Activated CD4-positive, alpha-beta memory T cell treated with anti-CD3 and anti-CD28 coated beads for 36 hours (primary cell): ENCODE measurements at regions not wholly inside any gene's neighbourhood (a gene's known extent, or its start where the extent isn't known, plus 50 kb on each side); places are given as distances from the start of the nearest gene placed in this dataset.

Source experiments
- CTCF ChIA-PET: fragments of 350-600 bp; sonication (Branson Sonifier 250); formaldehyde crosslinking; loops from one replicate; lab custom pipeline; 2021; ENCODE audit warnings: antibody characterized with exemption, inconsistent platforms; lab: Charles Lee
- POLR2A ChIA-PET: fragments of 350-600 bp; sonication (Branson Sonifier 250); formaldehyde crosslinking; loops from one replicate; lab custom pipeline; 2021; ENCODE audit warnings: antibody characterized with exemption; lab: Charles Lee
- DNase-seq: peaks from one replicate; pipeline ENCODE4 v3.0.0-alpha.2; 2020
- H3K27ac Mint-ChIP-seq: one replicate; pipeline ENCODE4 v1.8.0; 2021; ENCODE audit warnings: mixed read lengths
- H3K27me3 Mint-ChIP-seq: one replicate; pipeline ENCODE4 v1.8.0; 2021; ENCODE audit warnings: mixed read lengths
- H3K36me3 Mint-ChIP-seq: one replicate; pipeline ENCODE4 v1.8.0; 2021; ENCODE audit warnings: mixed read lengths
- H3K4me1 Mint-ChIP-seq: one replicate; pipeline ENCODE4 v1.8.0; 2021; ENCODE audit warnings: low read depth, mixed read lengths
- H3K4me3 Mint-ChIP-seq: one replicate; pipeline ENCODE4 v1.8.0; 2021; ENCODE audit warnings: mild to moderate bottlenecking, mixed read lengths
- H3K9me3 Mint-ChIP-seq: one replicate; pipeline ENCODE4 v1.8.0; 2021; ENCODE audit warnings: mixed read lengths
- intact Hi-C: fragments of 100-400 bp; cut with micrococcal nuclease; formaldehyde crosslinking; loops from one replicate; pipeline ENCODE4 v1.15.1; 2023

DNA sequence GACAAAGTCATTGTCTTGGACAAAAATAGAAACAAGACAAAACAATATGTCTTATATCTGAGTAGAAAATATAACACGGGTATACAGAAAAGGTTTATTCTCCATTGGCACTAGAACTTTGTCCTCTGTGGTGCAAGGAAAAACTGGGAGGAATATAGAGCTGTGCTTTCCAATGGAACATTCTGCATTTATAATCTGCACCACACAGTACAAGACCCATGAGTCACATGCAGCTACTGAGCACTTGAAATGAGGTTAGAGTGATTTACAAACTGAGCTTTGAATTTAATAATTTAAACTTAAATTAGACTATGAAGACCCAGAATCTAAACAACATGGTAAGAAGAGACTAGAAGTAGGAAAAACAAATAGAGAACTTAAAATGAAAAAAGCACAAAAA lies 86.1 kb downstream of the RAP2A start:
- Mint-ChIP-seq H3K36me3 (no peaks in the 10 kb centered on the region), H3K9me3 (peaks cover 3% of the 10 kb centered on the region), H3K27me3 (peaks cover 6% of the 10 kb centered on the region), H3K4me1 (no peaks in the 10 kb centered on the region), H3K4me3 (no peak overlapping the region), H3K27ac (no peak overlapping the region)
- no peak for DNase-seq
- CTCF ChIA-PET = no interaction called here
- intact Hi-C loops = no loop called here
- POLR2A ChIA-PET = no interaction called here

- intact Hi-C loops = no loop called here
- CTCF ChIA-PET = no interaction called here
- peaks cover 3% of the 10 kb centered on the region for H3K9me3 Mint-ChIP-seq
These were observed 86.9 kb downstream of the RAP2A start for GRCh38 chr13:97520866-97521265.

GRCh38 chr13:97521726-97522125 lies 87.8 kb downstream of the RAP2A start:
- no peaks in the 10 kb centered on the region for H3K4me1 Mint-ChIP-seq
- H3K9me3 Mint-ChIP-seq = peaks cover 3% of the 10 kb centered on the region
- intact Hi-C loops = no loop called here

More at GRCh38 chr13:97520866-97521265, 86.9 kb downstream of the RAP2A start:
- Mint-ChIP-seq H3K27me3 (peaks cover 6% of the 10 kb centered on the region), H3K27ac (no peak overlapping the region), H3K4me1 (no peaks in the 10 kb centered on the region), H3K36me3 (no peaks in the 10 kb centered on the region), H3K4me3 (no peak overlapping the region)
- DNase-seq = no peak
- POLR2A ChIA-PET = no interaction called here

GRCh38 chr13:97522243-97522642 lies 88.3 kb downstream of the RAP2A start:
- ChIA-PET CTCF (no interaction called here), POLR2A (no interaction called here)

More at GRCh38 chr13:97521726-97522125, 87.8 kb downstream of the RAP2A start:
- CTCF ChIA-PET = no interaction called here
- Mint-ChIP-seq H3K4me3 (no peak overlapping the region), H3K36me3 (no peaks in the 10 kb centered on the region), H3K27ac (no peak overlapping the region), H3K27me3 (peaks cover 4% of the 10 kb centered on the region)
- DNase-seq = no peak
- POLR2A ChIA-PET = no interaction called here

DNA sequence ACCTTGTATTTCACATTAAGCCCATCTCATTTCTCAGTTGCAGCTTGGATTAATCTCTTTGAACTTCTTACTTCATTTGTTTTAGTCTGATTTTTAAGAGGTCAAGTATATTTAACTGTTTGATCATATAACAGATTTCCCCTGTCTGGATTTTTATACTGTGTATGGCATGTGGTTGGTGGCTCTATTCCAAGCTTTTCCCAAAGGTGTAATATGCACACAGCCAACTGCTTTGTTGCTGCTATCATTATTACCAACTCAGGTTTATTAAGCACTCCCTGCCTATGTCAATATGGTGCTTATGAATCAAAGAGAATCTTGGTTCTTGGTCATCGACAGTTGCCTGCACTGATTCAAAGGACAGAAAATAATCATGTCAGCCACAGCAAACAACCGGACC lies 92.6 kb downstream of the RAP2A start:
- peaks cover 4% of the 10 kb centered on the region for H3K27me3 Mint-ChIP-seq
- POLR2A ChIA-PET = no interaction called here
- no peak overlapping the region for H3K27ac Mint-ChIP-seq
- no peak for DNase-seq
- no peaks in the 10 kb centered on the region for H3K9me3 Mint-ChIP-seq
- intact Hi-C loops = no loop called here
- H3K4me3 Mint-ChIP-seq = no peak overlapping the region
- no peaks in the 10 kb centered on the region for H3K4me1 Mint-ChIP-seq
- H3K36me3 Mint-ChIP-seq = no peaks in the 10 kb centered on the region
- CTCF ChIA-PET = no interaction called here

More at GRCh38 chr13:97522243-97522642, 88.3 kb downstream of the RAP2A start:
- Mint-ChIP-seq H3K27me3 (peaks cover 4% of the 10 kb centered on the region), H3K4me1 (no peaks in the 10 kb centered on the region), H3K9me3 (peaks cover 3% of the 10 kb centered on the region), H3K36me3 (no peaks in the 10 kb centered on the region), H3K27ac (no peak overlapping the region), H3K4me3 (no peak overlapping the region)
- DNase-seq = no peak
- intact Hi-C loops = no loop called here

DNA sequence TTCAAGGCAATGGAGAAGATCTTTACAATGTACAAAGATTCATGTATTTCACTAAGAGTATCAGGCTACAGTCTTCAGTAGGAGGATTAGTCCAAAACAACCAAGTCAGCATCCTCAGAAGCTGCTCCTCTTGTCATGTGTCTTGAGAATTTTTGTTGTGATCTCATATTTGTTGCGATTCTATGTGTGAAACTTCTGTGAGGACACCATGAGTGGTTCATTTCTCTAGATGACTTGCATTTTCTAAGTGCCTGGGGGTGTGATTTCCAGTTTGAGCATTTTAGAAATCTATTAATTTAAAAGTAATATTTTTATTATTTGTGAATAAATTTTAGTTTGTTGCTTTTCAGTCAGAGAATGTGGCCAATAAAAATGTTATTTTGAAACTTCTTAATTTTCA lies 94.5 kb downstream of the RAP2A start:
- H3K9me3 Mint-ChIP-seq = no peaks in the 10 kb centered on the region
- CTCF ChIA-PET = no interaction called here
- intact Hi-C loops = no loop called here

DNA sequence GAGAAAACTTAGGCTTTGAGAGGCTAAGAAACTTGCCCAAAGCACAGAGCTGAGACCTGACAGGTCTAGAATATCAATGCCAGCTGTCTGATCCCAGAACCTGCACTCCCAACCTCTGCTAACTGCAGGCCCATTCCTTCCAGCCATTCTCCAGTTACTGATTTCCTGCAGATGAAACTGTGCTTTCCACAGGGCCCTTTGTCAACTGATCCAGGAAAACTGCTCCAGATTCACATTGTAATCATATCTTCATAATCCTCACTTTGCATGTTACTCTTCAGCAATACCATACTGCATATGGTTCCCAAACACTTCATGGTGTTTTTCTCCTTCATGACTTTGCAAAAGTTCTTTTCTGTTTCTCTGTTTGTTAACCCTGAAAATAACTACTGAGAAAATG lies 100.6 kb downstream of the RAP2A start:
- POLR2A ChIA-PET = no interaction called here
- Mint-ChIP-seq H3K4me3 (no peak overlapping the region), H3K4me1 (peaks cover 3% of the 10 kb centered on the region), H3K27ac (no peak overlapping the region), H3K36me3 (no peaks in the 10 kb centered on the region), H3K27me3 (peaks cover 8% of the 10 kb centered on the region), H3K9me3 (no peaks in the 10 kb centered on the region)
- no peak for DNase-seq
- intact Hi-C loops = no loop called here
- CTCF ChIA-PET = no interaction called here

More for the DNA sequence above, 94.5 kb downstream of the RAP2A start:
- Mint-ChIP-seq H3K27ac (no peak overlapping the region), H3K4me3 (no peak overlapping the region), H3K36me3 (no peaks in the 10 kb centered on the region), H3K27me3 (peaks cover 8% of the 10 kb centered on the region), H3K4me1 (no peaks in the 10 kb centered on the region)
- no peak for DNase-seq
- POLR2A ChIA-PET = no interaction called here

DNA sequence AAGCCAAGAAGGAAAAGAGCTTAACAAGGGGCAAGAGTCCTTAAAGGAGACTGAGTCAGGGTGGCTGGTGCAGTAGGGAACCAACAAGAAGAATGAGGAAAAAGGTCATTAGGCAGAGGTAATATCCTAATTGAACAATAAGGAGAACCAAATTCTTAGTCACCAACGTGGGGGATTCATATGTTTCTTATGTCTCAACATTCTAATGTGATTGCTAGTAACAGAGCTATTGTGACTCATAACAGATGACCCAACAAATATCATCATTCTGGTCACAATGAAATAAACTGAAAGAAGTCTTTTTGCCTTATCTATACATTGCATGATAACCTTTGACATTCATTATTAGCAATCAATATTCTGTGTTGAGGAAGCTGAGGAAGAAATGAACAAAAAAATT lies 101.6 kb downstream of the RAP2A start:
- Mint-ChIP-seq H3K27me3 (peaks cover 9% of the 10 kb centered on the region), H3K9me3 (no peaks in the 10 kb centered on the region), H3K4me1 (peaks cover 7% of the 10 kb centered on the region), H3K4me3 (no peak overlapping the region), H3K36me3 (no peaks in the 10 kb centered on the region), H3K27ac (no peak overlapping the region)
- CTCF ChIA-PET = interaction anchor here (0.6 kb wide), 1 partner anchor 426 kb away, joined by 3 read pairs; no protein-coding TSS in a partner anchor
- POLR2A ChIA-PET = no interaction called here
- intact Hi-C loops = loop anchor here (5.0 kb wide), 1 partner anchor 408 kb away; no protein-coding TSS in a partner anchor
- DNase-seq = no peak

DNA sequence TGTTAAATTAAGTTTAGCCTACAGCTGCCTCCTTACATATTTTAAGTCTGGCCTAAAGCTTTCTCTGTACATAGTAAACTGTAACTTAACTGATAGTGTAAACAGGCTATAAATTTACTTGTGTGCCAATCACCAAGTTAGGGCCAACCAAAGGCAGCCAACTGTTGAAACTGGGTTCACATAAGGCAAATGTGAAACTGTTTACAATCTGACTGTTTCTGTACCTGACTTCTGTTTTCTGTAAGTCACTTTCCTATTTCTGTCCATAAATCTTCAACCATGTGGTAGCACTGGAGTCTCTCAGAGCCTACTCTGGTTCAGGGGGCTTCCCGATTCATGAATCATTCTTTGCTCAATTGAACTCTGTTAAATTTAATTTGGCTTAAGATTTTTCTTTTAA lies 103.1 kb downstream of the RAP2A start:
- intact Hi-C loops = loop anchor here (5.0 kb wide), 1 partner anchor 410 kb away; no protein-coding TSS in a partner anchor
- Mint-ChIP-seq H3K9me3 (no peaks in the 10 kb centered on the region), H3K36me3 (no peaks in the 10 kb centered on the region), H3K27ac (no peak overlapping the region), H3K27me3 (peaks cover 6% of the 10 kb centered on the region), H3K4me3 (no peak overlapping the region), H3K4me1 (peaks cover 7% of the 10 kb centered on the region)
- no peak for DNase-seq
- CTCF ChIA-PET = no interaction called here
- POLR2A ChIA-PET = no interaction called here

DNA sequence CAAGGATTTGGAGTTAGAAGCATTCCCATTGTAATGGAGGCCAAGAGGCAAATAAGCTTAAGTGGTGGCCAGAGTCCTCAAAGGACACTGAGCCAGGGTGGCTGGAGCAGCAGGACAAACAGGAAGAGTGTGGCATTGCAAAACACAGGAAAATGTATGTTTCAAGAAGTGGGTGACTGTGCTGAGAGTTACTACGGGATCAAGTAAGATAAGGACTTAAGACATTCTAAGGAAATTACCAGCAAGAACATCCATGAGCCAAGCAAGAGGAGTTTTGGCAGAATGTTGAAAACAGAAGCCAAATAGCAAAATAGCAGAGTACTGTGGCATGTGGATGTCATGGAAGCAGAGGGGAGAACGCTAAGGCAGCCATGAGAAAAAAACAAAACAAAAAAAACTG lies 104.2 kb downstream of the RAP2A start:
- intact Hi-C loops = loop anchor here (2.0 to 5.0 kb wide), 2 partner anchors 105 to 411 kb away; no protein-coding TSS in a partner anchor
- CTCF ChIA-PET = no interaction called here
- DNase-seq = no peak
- H3K4me3 Mint-ChIP-seq = no peak overlapping the region
- no peaks in the 10 kb centered on the region for H3K36me3 Mint-ChIP-seq
- peaks cover 7% of the 10 kb centered on the region for H3K4me1 Mint-ChIP-seq
- no peak overlapping the region for H3K27ac Mint-ChIP-seq
- no peaks in the 10 kb centered on the region for H3K9me3 Mint-ChIP-seq
- H3K27me3 Mint-ChIP-seq = peaks cover 5% of the 10 kb centered on the region
- POLR2A ChIA-PET = no interaction called here

- intact Hi-C loops = loop anchor here (2.0 to 5.0 kb wide), 2 partner anchors 107 to 413 kb away; no protein-coding TSS in a partner anchor
- no peak for DNase-seq
- POLR2A ChIA-PET = no interaction called here
These were observed 106.0 kb downstream of the RAP2A start for GRCh38 chr13:97539651-97540610.

DNA sequence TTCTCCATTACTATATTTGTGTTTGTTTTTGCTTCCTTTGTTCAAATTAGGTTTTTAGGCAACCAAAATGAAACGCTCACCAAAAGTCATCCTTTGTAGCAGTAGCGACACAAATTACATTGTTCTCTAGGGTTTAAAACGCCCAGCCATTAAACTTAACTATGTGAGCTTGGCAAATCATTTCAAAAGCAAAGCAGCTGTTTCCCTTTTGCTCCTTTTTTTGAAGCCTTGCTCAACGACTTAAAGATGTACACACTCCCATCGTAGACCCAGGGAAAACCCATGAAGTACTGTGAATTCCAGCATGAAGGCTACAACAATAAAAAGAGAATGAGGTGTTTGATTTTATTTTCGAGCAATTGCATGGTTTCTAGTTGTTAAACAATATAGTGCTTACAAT lies 106.7 kb downstream of the RAP2A start:
- Mint-ChIP-seq H3K36me3 (no peaks in the 10 kb centered on the region), H3K9me3 (no peaks in the 10 kb centered on the region), H3K4me1 (peaks cover 7% of the 10 kb centered on the region), H3K27me3 (peaks cover 8% of the 10 kb centered on the region), H3K4me3 (no peak overlapping the region), H3K27ac (no peak overlapping the region)
- no peak for DNase-seq
- POLR2A ChIA-PET = no interaction called here
- intact Hi-C loops = no loop called here
- CTCF ChIA-PET = no interaction called here

More at GRCh38 chr13:97539651-97540610, 106.0 kb downstream of the RAP2A start:
- CTCF ChIA-PET = no interaction called here
- no peaks in the 10 kb centered on the region for H3K9me3 Mint-ChIP-seq
- H3K36me3 Mint-ChIP-seq = no peaks in the 10 kb centered on the region
- H3K27ac Mint-ChIP-seq = no peak overlapping the region
- H3K4me1 Mint-ChIP-seq = peaks cover 7% of the 10 kb centered on the region
- peaks cover 8% of the 10 kb centered on the region for H3K27me3 Mint-ChIP-seq
- no peak overlapping the region for H3K4me3 Mint-ChIP-seq
